ENCODE measurements at regions not wholly inside any gene's neighbourhood (a gene's known extent, or its start where the extent isn't known, plus 50 kb on each side); places are given as distances from the start of the nearest gene placed in this dataset.
"Not testable (repeated sequence)": the region's sequence is repeated elsewhere in the genome, so short reads cannot be mapped to it uniquely, and the experiment has no call there.

GRCh38 chr9:74412236-74412979 lies 84.7 kb upstream of the RORB start:
- TF ChIP-seq CTCF (IDR thresholded peaks at IDR 0.05; ENCODE audit: unreplicated experiment), result no peak
- no peaks in the 10 kb centered on the region for H3K9me3 Mint-ChIP-seq (ENCODE audit: unreplicated experiment)
- H3K4me3 Mint-ChIP-seq (ENCODE audit: unreplicated experiment), result no peak overlapping the region
- H3K27ac Mint-ChIP-seq (ENCODE audit: unreplicated experiment), result no peak overlapping the region
- H3K4me1 Mint-ChIP-seq (ENCODE audit: unreplicated experiment), result no peaks in the 10 kb centered on the region
- no peak for DNase-seq (ENCODE audit: low spot score)
- no peaks in the 10 kb centered on the region for H3K27me3 Mint-ChIP-seq (ENCODE audit: unreplicated experiment)
- H3K36me3 Mint-ChIP-seq (ENCODE audit: low read depth, unreplicated experiment), result no peaks in the 10 kb centered on the region

GRCh38 chr9:74413876-74414275 lies 83.3 kb upstream of the RORB start:
- no peak for TF ChIP-seq CTCF (IDR thresholded peaks at IDR 0.05; ENCODE audit: unreplicated experiment)
- H3K4me3 Mint-ChIP-seq (ENCODE audit: unreplicated experiment), result no peak overlapping the region
- H3K4me1 Mint-ChIP-seq (ENCODE audit: unreplicated experiment), result no peaks in the 10 kb centered on the region
- DNase-seq (ENCODE audit: low spot score), result no peak
- H3K27ac Mint-ChIP-seq (ENCODE audit: unreplicated experiment), result no peak overlapping the region
- no peaks in the 10 kb centered on the region for H3K9me3 Mint-ChIP-seq (ENCODE audit: unreplicated experiment)
- H3K36me3 Mint-ChIP-seq (ENCODE audit: low read depth, unreplicated experiment), result no peaks in the 10 kb centered on the region
- H3K27me3 Mint-ChIP-seq (ENCODE audit: unreplicated experiment), result no peaks in the 10 kb centered on the region

GRCh38 chr9:74414325-74414724 lies 82.8 kb upstream of the RORB start:
- Mint-ChIP-seq H3K4me1 (ENCODE audit: unreplicated experiment) (no peaks in the 10 kb centered on the region), H3K36me3 (ENCODE audit: low read depth, unreplicated experiment) (no peaks in the 10 kb centered on the region), H3K27me3 (ENCODE audit: unreplicated experiment) (no peaks in the 10 kb centered on the region), H3K27ac (ENCODE audit: unreplicated experiment) (no peak overlapping the region), H3K4me3 (ENCODE audit: unreplicated experiment) (no peak overlapping the region), H3K9me3 (ENCODE audit: unreplicated experiment) (no peaks in the 10 kb centered on the region)
- no peak for DNase-seq (ENCODE audit: low spot score)
- no peak for TF ChIP-seq CTCF (IDR thresholded peaks at IDR 0.05; ENCODE audit: unreplicated experiment)

- no peak overlapping the region for H3K4me3 Mint-ChIP-seq (ENCODE audit: unreplicated experiment)
- no peak for TF ChIP-seq CTCF (IDR thresholded peaks at IDR 0.05; ENCODE audit: unreplicated experiment)
- H3K4me1 Mint-ChIP-seq (ENCODE audit: unreplicated experiment), result no peaks in the 10 kb centered on the region
- no peak overlapping the region for H3K27ac Mint-ChIP-seq (ENCODE audit: unreplicated experiment)
- no peak for DNase-seq (ENCODE audit: low spot score)
- H3K9me3 Mint-ChIP-seq (ENCODE audit: unreplicated experiment), result no peaks in the 10 kb centered on the region
- H3K36me3 Mint-ChIP-seq (ENCODE audit: low read depth, unreplicated experiment), result no peaks in the 10 kb centered on the region
- no peaks in the 10 kb centered on the region for H3K27me3 Mint-ChIP-seq (ENCODE audit: unreplicated experiment)
Measured at GRCh38 chr9:74415995-74416394, 81.1 kb upstream of the RORB start.

- not testable (repeated sequence) for H3K4me1 Mint-ChIP-seq (ENCODE audit: unreplicated experiment); H3K4me3 Mint-ChIP-seq (ENCODE audit: unreplicated experiment); H3K27ac Mint-ChIP-seq (ENCODE audit: unreplicated experiment); H3K9me3 Mint-ChIP-seq (ENCODE audit: unreplicated experiment); DNase-seq (ENCODE audit: low spot score); H3K36me3 Mint-ChIP-seq (ENCODE audit: low read depth, unreplicated experiment); H3K27me3 Mint-ChIP-seq (ENCODE audit: unreplicated experiment)
Measured at GRCh38 chr9:74424488-74424887, 72.6 kb upstream of the RORB start.
